ENCODE measurements at regions not wholly inside any gene's neighbourhood (a gene's known extent, or its start where the extent isn't known, plus 50 kb on each side); places are given as distances from the start of the nearest gene placed in this dataset.

DNA sequence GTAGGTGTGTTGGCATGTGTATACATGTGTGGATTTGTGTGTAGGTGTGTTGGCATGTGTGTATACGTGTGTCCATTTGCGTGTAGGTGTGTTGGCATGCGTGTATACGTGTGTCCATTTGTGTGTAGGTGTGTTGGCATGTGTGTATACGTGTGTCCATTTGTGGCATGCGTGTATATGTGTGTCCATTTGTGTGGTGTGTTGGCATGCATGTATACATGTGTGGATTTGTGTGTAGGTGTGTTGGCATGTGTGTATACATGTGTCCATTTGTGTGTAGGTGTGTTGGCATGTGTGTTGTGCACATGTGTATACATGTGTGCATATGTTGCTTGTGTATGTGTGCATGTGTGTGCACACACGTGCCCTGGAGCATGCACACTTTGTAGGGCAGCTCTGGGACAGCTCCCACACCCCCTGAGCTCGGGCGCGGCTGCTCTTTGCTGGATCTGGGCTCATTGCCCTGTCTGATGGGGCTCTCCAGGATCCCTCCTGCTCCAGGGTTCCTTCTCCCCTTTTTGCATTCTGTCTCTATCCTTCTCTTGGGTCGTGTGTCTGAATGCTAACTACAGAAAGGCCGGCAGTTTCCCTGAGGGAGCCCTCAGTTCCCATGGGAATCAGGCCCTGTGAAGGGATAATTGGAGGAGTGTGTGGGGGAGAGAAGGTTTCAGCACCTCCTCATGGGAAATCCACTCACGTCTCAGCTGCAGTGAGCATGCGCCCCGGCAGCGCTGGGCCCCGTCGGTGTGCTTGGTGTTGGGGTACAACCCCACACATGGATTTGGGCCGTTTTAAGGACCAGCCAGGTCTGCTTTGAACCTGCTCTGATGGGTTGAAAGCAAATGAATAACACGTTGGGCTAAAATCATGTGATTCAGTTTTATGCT is 102.0 kb downstream of the ERMARD start:
- DNase-seq = no peak

GRCh38 chr6:169852504-169853195 is 101.2 kb downstream of the ERMARD start:
- no peak for DNase-seq

- no peak for DNase-seq
Observed at GRCh38 chr6:169851641-169852503, 100.5 kb downstream of the ERMARD start.

- no peak for DNase-seq
Observed at GRCh38 chr6:169850746-169851145, 99.3 kb downstream of the ERMARD start.

DNA sequence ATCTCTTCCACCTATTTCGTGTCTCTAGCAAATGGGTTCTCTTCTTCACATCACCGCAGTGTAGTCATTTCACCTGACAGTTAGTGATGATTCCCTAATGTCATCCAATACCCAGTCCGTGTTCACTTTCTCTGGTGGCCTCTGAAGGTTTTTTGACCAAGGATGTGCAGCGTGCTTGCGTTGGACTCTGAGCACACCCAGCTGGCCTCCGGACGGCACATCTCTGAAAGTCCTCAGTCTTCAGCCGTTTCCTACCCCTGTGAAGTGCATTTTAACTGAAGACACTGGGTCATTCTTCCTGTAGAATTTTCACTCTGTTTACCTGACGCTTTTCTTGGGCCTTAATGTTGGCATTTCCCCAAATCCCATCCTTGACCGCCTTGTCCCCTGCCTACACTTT is 98.7 kb downstream of the ERMARD start:
- DNase-seq = no peak

GRCh38 chr6:169849396-169849795 is 98.0 kb downstream of the ERMARD start:
- no peak for DNase-seq

- DNase-seq = no peak
Observed at GRCh38 chr6:169848946-169849345, 97.5 kb downstream of the ERMARD start.

DNA sequence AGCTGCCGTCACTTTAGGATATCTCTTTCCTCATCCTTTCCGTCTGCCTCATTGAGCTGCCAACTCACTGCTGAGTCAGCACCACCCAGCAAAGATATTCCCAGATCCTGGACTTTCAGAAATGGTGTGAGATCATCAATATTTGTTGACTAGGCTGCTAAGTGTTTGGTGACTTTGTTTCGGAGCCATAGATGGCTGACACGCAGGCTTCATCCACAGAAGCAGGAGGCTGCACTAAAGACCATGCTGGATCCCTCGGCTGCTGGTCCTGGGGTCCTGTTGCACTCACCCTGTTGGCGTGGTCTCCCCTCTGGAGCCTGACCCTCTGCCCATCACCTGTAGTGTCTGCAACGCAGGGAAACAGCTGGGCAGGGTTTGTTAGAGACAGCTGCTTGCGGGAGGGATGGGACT is 96.5 kb downstream of the ERMARD start:
- DNase-seq = no peak

GRCh38 chr6:169847141-169847674 is 95.8 kb downstream of the ERMARD start:
- no peak for DNase-seq

GRCh38 chr6:169846286-169847056 is 95.0 kb downstream of the ERMARD start:
- DNase-seq = no peak

DNA sequence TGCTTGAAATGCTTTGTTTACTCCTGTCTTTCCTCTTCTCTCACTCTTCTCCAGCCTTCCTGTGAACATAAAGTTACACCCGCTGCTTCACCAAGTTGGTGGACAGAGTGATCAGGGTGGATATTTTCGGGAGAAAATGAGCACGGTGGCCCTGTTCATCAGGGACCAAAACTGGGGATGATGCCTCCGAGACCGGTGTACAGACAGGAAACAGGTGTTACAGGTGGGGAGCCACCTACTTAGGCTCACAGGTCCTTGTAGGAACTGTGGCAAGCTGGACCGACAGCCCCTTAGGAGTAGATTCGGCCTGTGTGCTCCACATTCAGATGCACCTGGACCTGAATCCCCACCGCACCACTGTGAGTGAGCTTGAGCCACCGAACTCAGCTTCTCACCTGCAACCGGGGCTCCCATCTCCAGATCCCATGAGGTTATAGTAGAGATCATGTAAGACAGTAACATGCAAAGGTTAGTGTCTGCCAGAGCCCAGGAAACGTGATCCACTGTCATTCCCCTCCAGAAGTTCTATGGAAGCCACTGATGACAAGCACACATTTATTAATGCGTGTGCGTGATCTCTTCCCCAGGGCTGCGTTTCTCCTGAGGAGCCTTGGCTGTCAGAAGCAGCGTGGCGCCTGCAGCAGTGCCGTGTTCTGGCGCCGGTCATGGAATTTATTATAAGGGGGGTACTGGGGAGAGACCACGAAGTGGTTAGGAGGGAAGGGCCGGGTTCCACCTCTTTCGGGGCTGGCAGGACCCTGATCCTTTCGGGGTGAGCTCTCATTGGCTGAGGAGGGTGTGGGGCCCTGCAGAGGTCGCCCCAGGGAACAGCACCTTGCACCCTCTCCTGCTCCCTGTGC is 94.2 kb downstream of the ERMARD start:
- peak; percentile 72 for DNase-seq

GRCh38 chr6:169844946-169845345 is 93.5 kb downstream of the ERMARD start:
- DNase-seq = peak; percentile 56

DNA sequence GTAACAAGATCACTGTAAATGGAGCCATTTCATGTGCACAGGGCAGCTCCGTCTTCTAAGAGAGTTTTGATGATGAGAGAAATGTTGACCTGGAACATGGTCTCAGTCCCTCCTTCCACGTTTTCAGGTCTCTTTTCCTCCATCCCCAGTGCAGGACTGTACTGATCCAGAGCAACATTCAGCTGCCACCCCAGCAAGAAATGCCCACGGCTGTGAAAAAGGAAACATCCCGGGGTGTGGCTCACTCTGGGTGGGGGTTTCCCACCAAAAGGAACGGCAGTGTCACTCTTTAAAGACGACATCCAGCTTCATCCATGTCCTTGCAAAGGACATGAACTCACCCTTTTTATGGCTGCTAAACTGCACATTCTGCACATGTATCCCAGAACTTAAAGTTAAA is 92.6 kb downstream of the ERMARD start:
- no peak for DNase-seq

DNA sequence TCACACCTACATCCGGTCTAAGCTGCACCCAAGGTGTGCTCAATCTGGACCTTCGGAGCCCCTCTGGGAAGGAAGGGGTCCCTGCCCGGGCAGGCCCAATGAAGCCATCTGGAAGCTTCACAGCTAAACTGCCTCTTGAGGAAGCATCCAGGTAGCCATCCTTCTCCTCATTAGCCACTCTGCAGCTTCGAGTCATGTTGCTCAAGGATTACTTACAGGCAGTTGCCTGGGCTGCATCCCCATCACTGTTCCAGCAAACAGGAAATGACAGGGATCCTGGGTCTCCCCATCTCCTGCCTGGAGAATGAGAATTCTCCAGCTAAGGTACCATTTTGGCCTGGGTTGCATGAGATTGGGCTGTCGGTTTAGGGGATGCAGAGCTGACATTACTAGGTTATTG is 91.7 kb downstream of the ERMARD start:
- DNase-seq = no peak

DNA sequence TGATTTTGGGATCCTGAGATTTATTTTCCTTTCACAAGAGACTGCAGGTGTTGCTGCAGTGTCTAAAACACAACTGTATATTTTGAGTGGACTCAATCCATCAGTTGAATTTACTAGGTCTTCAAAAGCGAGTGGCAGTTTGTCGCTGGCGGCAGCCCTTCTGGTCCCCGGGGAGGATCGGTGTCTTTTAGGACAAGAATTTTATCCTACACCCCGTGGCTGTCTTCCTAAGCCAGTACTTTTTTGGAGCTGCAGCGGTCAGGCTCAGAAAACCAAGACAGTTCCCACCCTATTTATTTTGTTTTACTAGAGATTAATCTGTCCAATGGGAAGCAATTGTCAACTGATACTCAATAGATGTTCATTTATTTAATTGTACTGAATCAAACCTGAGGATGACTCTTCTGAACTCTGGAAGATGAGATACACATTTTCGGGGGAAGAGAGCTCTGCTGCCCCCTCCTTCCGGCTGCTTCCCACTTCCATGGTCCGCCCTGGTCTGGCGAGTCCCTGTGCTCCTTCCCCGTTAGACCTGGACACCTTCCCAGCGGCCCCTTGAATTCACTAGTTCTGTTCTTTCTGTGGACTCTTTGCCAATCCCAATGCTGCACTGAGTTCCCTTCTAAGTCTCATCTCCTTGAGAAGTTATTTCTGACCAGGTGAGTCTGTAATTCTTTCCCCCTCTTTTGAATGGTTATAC is 90.6 kb downstream of the ERMARD start:
- DNase-seq = no peak

GRCh38 chr6:169841251-169841650 is 89.8 kb downstream of the ERMARD start:
- DNase-seq = no peak

DNA sequence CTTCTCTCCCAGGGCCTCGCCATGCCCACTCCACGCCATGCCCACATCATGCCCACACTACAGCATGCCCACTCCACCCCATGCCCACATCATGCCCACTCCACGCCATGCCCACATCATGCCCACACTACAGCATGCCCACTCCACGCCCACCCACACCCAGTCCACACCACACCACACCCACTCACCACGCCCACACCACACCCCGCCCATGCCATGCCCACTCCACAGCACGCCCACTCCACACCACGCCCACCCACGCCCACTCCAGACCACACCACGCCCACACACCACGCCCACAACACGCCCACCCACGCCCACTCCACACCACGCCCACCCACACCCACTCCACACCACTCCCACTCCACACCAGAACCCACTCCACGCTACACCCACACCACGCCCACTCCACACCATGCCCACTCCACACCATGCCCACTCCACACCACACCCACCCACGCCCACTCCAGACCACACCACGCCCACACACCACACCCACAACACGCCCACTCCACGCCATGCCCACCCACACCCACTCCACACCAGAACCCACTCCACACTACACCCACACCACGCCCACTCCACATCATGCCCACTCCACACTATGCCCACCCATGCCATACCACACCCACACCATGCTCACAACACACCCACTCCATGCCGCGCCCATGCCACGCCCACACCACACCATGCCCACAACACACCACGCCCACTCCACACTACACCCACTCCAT is 88.6 kb downstream of the ERMARD start:
- DNase-seq = no peak

DNA sequence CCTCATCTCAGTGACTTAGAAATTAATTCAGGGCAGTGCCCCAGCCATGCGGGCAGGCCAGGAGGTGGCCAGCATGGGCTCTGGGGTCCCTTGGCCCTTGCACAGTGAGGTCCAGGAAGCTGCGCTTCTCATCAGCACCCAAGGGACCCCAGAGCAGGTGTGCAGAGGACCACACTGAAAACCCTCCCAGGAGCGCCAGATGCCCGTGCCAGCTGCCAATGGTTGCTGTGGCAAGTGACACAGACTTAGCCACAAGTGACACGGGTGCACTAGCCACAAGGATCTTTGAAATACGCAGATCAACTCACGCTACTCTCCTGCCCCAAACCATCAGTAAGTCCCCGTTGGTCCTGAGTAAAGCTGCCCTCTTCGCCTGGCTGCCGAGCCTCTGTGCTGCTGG is 88.1 kb downstream of the ERMARD start:
- DNase-seq = no peak

GRCh38 chr6:169839029-169839481 is 87.6 kb downstream of the ERMARD start:
- DNase-seq = no peak
